Activated effector memory CD4-positive, alpha-beta T cell treated with anti-CD3 and anti-CD28 coated beads, Interleukin-2, amount 50 U/mL, for 16 hours (primary cell): ENCODE measurements at regions not wholly inside any gene's neighbourhood (a gene's known extent, or its start where the extent isn't known, plus 50 kb on each side); places are given as distances from the start of the nearest gene placed in this dataset.
"Not testable (repeated sequence)": the region's sequence is repeated elsewhere in the genome, so short reads cannot be mapped to it uniquely, and the experiment has no call there.

Source experiments
- DNase-seq: peaks from one replicate; pipeline ENCODE4 v3.0.0-alpha.2; 2020

- no peak for DNase-seq
These were observed 333.6 kb upstream of the RUNX1 start for GRCh38 chr21:35382696-35383095.

GRCh38 chr21:35381743-35382310 lies 332.7 kb upstream of the RUNX1 start:
- no peak for DNase-seq

GRCh38 chr21:35380304-35380703 lies 331.2 kb upstream of the RUNX1 start:
- DNase-seq, result not testable (repeated sequence)

GRCh38 chr21:35378881-35379280 lies 329.8 kb upstream of the RUNX1 start:
- no peak for DNase-seq

- no peak for DNase-seq
These were observed 328.5 kb upstream of the RUNX1 start for GRCh38 chr21:35377505-35378090.

- DNase-seq, result no peak
These were observed 327.5 kb upstream of the RUNX1 start for GRCh38 chr21:35376406-35377135.

GRCh38 chr21:35375115-35375514 lies 326.0 kb upstream of the RUNX1 start:
- no peak for DNase-seq

- DNase-seq, result no peak
These were observed 324.9 kb upstream of the RUNX1 start for GRCh38 chr21:35373998-35374397.

GRCh38 chr21:35372201-35372600 lies 323.1 kb upstream of the RUNX1 start:
- DNase-seq, result no peak

- DNase-seq, result no peak
These were observed 321.6 kb upstream of the RUNX1 start for GRCh38 chr21:35370671-35371070.

- no peak for DNase-seq
These were observed 321.0 kb upstream of the RUNX1 start for GRCh38 chr21:35370071-35370470.

- DNase-seq, result no peak
These were observed 319.2 kb upstream of the RUNX1 start for GRCh38 chr21:35368326-35368725.

- DNase-seq, result no peak
These were observed 318.5 kb upstream of the RUNX1 start for GRCh38 chr21:35367553-35367952.

- DNase-seq, result no peak
These were observed 317.4 kb upstream of the RUNX1 start for GRCh38 chr21:35366394-35367080.

- DNase-seq, result no peak
These were observed 314.4 kb upstream of the RUNX1 start for GRCh38 chr21:35363458-35363857.

GRCh38 chr21:35361988-35362387 lies 312.9 kb upstream of the RUNX1 start:
- DNase-seq, result no peak

- DNase-seq, result no peak
These were observed 311.9 kb upstream of the RUNX1 start for GRCh38 chr21:35360870-35361570.

- no peak for DNase-seq
These were observed 310.0 kb upstream of the RUNX1 start for GRCh38 chr21:35359076-35359475.

- no peak for DNase-seq
These were observed 308.9 kb upstream of the RUNX1 start for GRCh38 chr21:35358008-35358407.

- DNase-seq, result no peak
These were observed 308.1 kb upstream of the RUNX1 start for GRCh38 chr21:35357041-35357780.

- no peak for DNase-seq
These were observed 305.0 kb upstream of the RUNX1 start for GRCh38 chr21:35354078-35354477.

- no peak for DNase-seq
These were observed 303.7 kb upstream of the RUNX1 start for GRCh38 chr21:35352793-35353192.
